MM.1S (cell line): ENCODE measurements at regions not wholly inside any gene's neighbourhood (a gene's known extent, or its start where the extent isn't known, plus 50 kb on each side); places are given as distances from the start of the nearest gene placed in this dataset.

Experiments
- DNase-seq: peaks from one replicate; pipeline ENCODE4 v3.0.0-alpha.2; 2015
- H2AFZ ChIP-seq: fragments of 300-600 bp; sonication (generic); 2 replicates; pipeline ENCODE4 v1.6.0; 2016; ENCODE audit warnings: antibody characterized with exemption, low read length
- H3F3A ChIP-seq: fragments of 300-600 bp; sonication (generic); 2 replicates; pipeline ENCODE4 v1.6.1; 2016; ENCODE audit warnings: mild to moderate bottlenecking, antibody characterized with exemption, low read length, moderate library complexity, mixed read lengths; ENCODE audit not compliant: insufficient read depth
- H3K27ac ChIP-seq: fragments of 300-600 bp; sonication (generic); 2 replicates; pipeline ENCODE4 v1.5.1; 2016; ENCODE audit warnings: mild to moderate bottlenecking, low read length
- H3K27me3 ChIP-seq: fragments of 300-600 bp; sonication (generic); replicated peaks from 2 replicates; pipeline ENCODE4 v1.6.0; 2016; ENCODE audit warnings: low read length; ENCODE audit not compliant: insufficient read depth
- H3K36me3 ChIP-seq: fragments of 300-600 bp; sonication (generic); replicated peaks from 2 replicates; pipeline ENCODE4 v1.6.1; 2016; ENCODE audit warnings: mild to moderate bottlenecking, low read length, mixed read lengths; ENCODE audit not compliant: insufficient read depth
- H3K4me1 ChIP-seq: fragments of 300-600 bp; sonication (generic); 2 replicates; pipeline ENCODE4 v1.6.1; 2016; ENCODE audit warnings: low read length, mixed read lengths
- H3K4me2 ChIP-seq: fragments of 300-600 bp; sonication (generic); 2 replicates; pipeline ENCODE4 v1.6.0; 2016; ENCODE audit warnings: low read depth, low read length
- H3K4me3 ChIP-seq: fragments of 300-600 bp; sonication (generic); 2 replicates; pipeline ENCODE4 v1.5.1; 2016; ENCODE audit warnings: low read length, mixed read lengths
- H3K79me2 ChIP-seq: fragments of 300-600 bp; sonication (generic); 2 replicates; pipeline ENCODE4 v1.6.1; 2016; ENCODE audit warnings: mixed run types, low read length, mixed read lengths
- H3K9ac ChIP-seq: fragments of 300-600 bp; sonication (generic); 2 replicates; pipeline ENCODE4 v1.6.1; 2016; ENCODE audit warnings: low read length, mixed read lengths
- H3K9me2 ChIP-seq: fragments of 300-600 bp; sonication (generic); replicated peaks from 2 replicates; pipeline ENCODE4 v1.6.1; 2016; ENCODE audit warnings: mild to moderate bottlenecking, low read length, mixed read lengths; ENCODE audit not compliant: insufficient read depth
- H3K9me3 ChIP-seq: fragments of 300-600 bp; sonication (generic); replicated peaks from 2 replicates; pipeline ENCODE4 v1.6.1; 2016; ENCODE audit warnings: mild to moderate bottlenecking, low read length, mixed read lengths; ENCODE audit not compliant: insufficient read depth
- H4K20me1 ChIP-seq: fragments of 300-600 bp; sonication (generic); 2 replicates; pipeline ENCODE4 v1.6.1; 2016; ENCODE audit warnings: mild to moderate bottlenecking, low read length, moderate library complexity, mixed read lengths; ENCODE audit not compliant: insufficient read depth
- CTCF ChIP-seq: fragments of 300-600 bp; sonication (generic); IDR thresholded peaks from 2 replicates; pipeline ENCODE4 v1.5.1; 2016; ENCODE audit warnings: antibody characterized with exemption, low read length, mixed read lengths
- EZH2 ChIP-seq: fragments of 300-600 bp; sonication (generic); optimal IDR thresholded peaks from 2 replicates; pipeline ENCODE3; 2017; ENCODE audit warnings: low read depth, mild to moderate bottlenecking, antibody characterized with exemption, low read length, mixed read lengths
- EZH2phosphoT487 ChIP-seq: fragments of 300-600 bp; sonication (generic); IDR thresholded peaks from 2 replicates; pipeline ENCODE4 v1.6.1; 2018; ENCODE audit warnings: antibody characterized with exemption, low read length

GRCh38 chr10:56487746-56488145 is 126.7 kb upstream of the ZWINT start:
- Histone ChIP-seq H4K20me1 (no peaks in the 10 kb centered on the region), H3K79me2 (no peaks in the 10 kb centered on the region), H3K27me3 (no peaks in the 10 kb centered on the region), H3K4me3 (no peak overlapping the region), H3F3A (no peaks in the 10 kb centered on the region), H2AFZ (no peak overlapping the region), H3K4me1 (no peaks in the 10 kb centered on the region), H3K9me2 (no peaks in the 10 kb centered on the region), H3K4me2 (no peak overlapping the region), H3K9ac (no peak overlapping the region), H3K36me3 (no peaks in the 10 kb centered on the region), H3K9me3 (no peaks in the 10 kb centered on the region; the same call in 1 of the 2 replicates), H3K27ac (no peak overlapping the region)
- DNase-seq: no peak
- TF ChIP-seq CTCF: no peak
- TF ChIP-seq EZH2phosphoT487: no peak
- TF ChIP-seq EZH2: no peak

GRCh38 chr10:56481521-56482091 is 120.5 kb upstream of the ZWINT start:
- Histone ChIP-seq H3K79me2 (no peaks in the 10 kb centered on the region), H3K36me3 (no peaks in the 10 kb centered on the region), H3K4me2 (no peak overlapping the region), H3K9ac (no peak overlapping the region), H3K27ac (no peak overlapping the region), H3F3A (no peaks in the 10 kb centered on the region), H3K4me1 (no peaks in the 10 kb centered on the region), H3K9me2 (no peaks in the 10 kb centered on the region), H3K9me3 (no peaks in the 10 kb centered on the region; the same call in 1 of the 2 replicates), H4K20me1 (no peaks in the 10 kb centered on the region), H2AFZ (no peak overlapping the region), H3K27me3 (no peaks in the 10 kb centered on the region), H3K4me3 (no peak overlapping the region)
- no peak for TF ChIP-seq CTCF
- no peak for TF ChIP-seq EZH2
- TF ChIP-seq EZH2phosphoT487: no peak
- DNase-seq: no peak

DNA sequence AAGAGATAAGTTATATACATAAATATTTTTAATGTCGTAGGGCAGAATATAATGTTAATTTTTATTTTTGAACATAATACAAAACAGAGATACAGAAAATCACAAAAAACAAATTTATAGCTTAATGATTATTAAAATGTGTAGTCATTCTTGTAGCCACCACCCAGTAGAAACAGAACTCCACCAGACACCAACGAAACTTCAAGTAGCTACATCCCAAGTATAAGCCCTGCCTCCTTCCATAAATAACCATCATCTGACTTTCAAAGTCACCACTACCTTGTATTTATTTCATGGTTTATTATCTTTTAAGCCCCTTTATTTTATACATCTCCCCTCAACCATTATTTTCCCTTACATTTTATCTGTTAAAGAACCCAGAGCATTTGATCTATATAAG is 111.9 kb upstream of the ZWINT start:
- H3K4me1 ChIP-seq: no peaks in the 10 kb centered on the region
- no peaks in the 10 kb centered on the region for H3K9me3 ChIP-seq
- no peak for DNase-seq
- H2AFZ ChIP-seq: no peak overlapping the region
- H3K9me2 ChIP-seq: no peaks in the 10 kb centered on the region
- no peak for TF ChIP-seq EZH2phosphoT487
- TF ChIP-seq EZH2: no peak
- TF ChIP-seq CTCF: no peak
- H3K4me2 ChIP-seq: no peak overlapping the region
- no peaks in the 10 kb centered on the region for H3K27me3 ChIP-seq
- H3F3A ChIP-seq: no peaks in the 10 kb centered on the region
- H3K79me2 ChIP-seq: no peaks in the 10 kb centered on the region
- no peaks in the 10 kb centered on the region for H3K36me3 ChIP-seq
- no peak overlapping the region for H3K27ac ChIP-seq
- no peaks in the 10 kb centered on the region for H4K20me1 ChIP-seq
- H3K9ac ChIP-seq: no peak overlapping the region
- no peak overlapping the region for H3K4me3 ChIP-seq
